ENCODE measurements at regions not wholly inside any gene's neighbourhood (a gene's known extent, or its start where the extent isn't known, plus 50 kb on each side); places are given as distances from the start of the nearest gene placed in this dataset.

GRCh38 chr3:117146571-117146970 lies 437.0 kb downstream of the TUSC7 start:
- no peak for TF ChIP-seq CTCF (IDR thresholded peaks at IDR 0.05; ENCODE audit: insufficient read depth, missing control alignments)
- FAIRE-seq (no peak), DNase-seq (ENCODE audit: insufficient read length, low spot score) (no peak)

GRCh38 chr3:117149584-117149983 lies 440.0 kb downstream of the TUSC7 start:
- FAIRE-seq (no peak), DNase-seq (ENCODE audit: insufficient read length, low spot score) (no peak)
- no peak for TF ChIP-seq CTCF (IDR thresholded peaks at IDR 0.05; ENCODE audit: insufficient read depth, missing control alignments)

GRCh38 chr3:117150628-117151027 lies 441.0 kb downstream of the TUSC7 start:
- DNase-seq (ENCODE audit: insufficient read length, low spot score) (no peak), FAIRE-seq (no peak)
- TF ChIP-seq CTCF (IDR thresholded peaks at IDR 0.05; ENCODE audit: insufficient read depth, missing control alignments), result no peak

- no peak for TF ChIP-seq CTCF (IDR thresholded peaks at IDR 0.05; ENCODE audit: insufficient read depth, missing control alignments)
- DNase-seq (ENCODE audit: insufficient read length, low spot score), result no peak
Measured at GRCh38 chr3:117160176-117160575, 450.6 kb downstream of the TUSC7 start.

GRCh38 chr3:117161816-117162215 lies 452.2 kb downstream of the TUSC7 start:
- TF ChIP-seq CTCF (IDR thresholded peaks at IDR 0.05; ENCODE audit: insufficient read depth, missing control alignments), result no peak
- FAIRE-seq, result no peak
- no peak for DNase-seq (ENCODE audit: insufficient read length, low spot score)

More at GRCh38 chr3:117160176-117160575, 450.6 kb downstream of the TUSC7 start:
- FAIRE-seq, result no peak

- no peak for FAIRE-seq
- no peak for DNase-seq (ENCODE audit: insufficient read length, low spot score)
- no peak for TF ChIP-seq CTCF (IDR thresholded peaks at IDR 0.05; ENCODE audit: insufficient read depth, missing control alignments)
Measured at GRCh38 chr3:117165176-117165575, 455.6 kb downstream of the TUSC7 start.

GRCh38 chr3:117165601-117166051 lies 456.0 kb downstream of the TUSC7 start:
- DNase-seq (ENCODE audit: insufficient read length, low spot score), result no peak
- FAIRE-seq, result no peak
- no peak for TF ChIP-seq CTCF (IDR thresholded peaks at IDR 0.05; ENCODE audit: insufficient read depth, missing control alignments)
